ENCODE measurements at regions not wholly inside any gene's neighbourhood (a gene's known extent, or its start where the extent isn't known, plus 50 kb on each side); places are given as distances from the start of the nearest gene placed in this dataset.
"Not testable (repeated sequence)": the region's sequence is repeated elsewhere in the genome, so short reads cannot be mapped to it uniquely, and the experiment has no call there.

- H3K9me3 ChIP-seq, result no peaks in the 10 kb centered on the region
- intact Hi-C loops (cut with DNase I), result no loop called here
- H3K4me1 ChIP-seq, result no peaks in the 10 kb centered on the region
- H3K4me3 ChIP-seq, result no peak overlapping the region
- H3K36me3 ChIP-seq, result no peaks in the 10 kb centered on the region
- no peak overlapping the region for H3K27ac ChIP-seq
- no peak for TF ChIP-seq CTCF (IDR thresholded peaks at IDR 0.05)
- H3K27me3 ChIP-seq, result no peaks in the 10 kb centered on the region
- ATAC-seq (no peak), DNase-seq (no peak)
Observed at GRCh38 chr7:119256001-119256400, 1017.0 kb upstream of the KCND2 start.

GRCh38 chr7:119256446-119257131 is 1016.4 kb upstream of the KCND2 start:
- intact Hi-C loops (cut with DNase I), result no loop called here
- DNase-seq, result no peak
- Histone ChIP-seq H3K36me3 (no peaks in the 10 kb centered on the region), H3K9me3 (no peaks in the 10 kb centered on the region), H3K27me3 (no peaks in the 10 kb centered on the region), H3K4me1 (no peaks in the 10 kb centered on the region), H3K4me3 (no peak overlapping the region), H3K27ac (no peak overlapping the region)
- no peak for TF ChIP-seq CTCF (IDR thresholded peaks at IDR 0.05)
- no peak for ATAC-seq

- H3K27me3 ChIP-seq; H3K36me3 ChIP-seq; intact Hi-C loops (cut with DNase I); H3K4me3 ChIP-seq; ATAC-seq; H3K4me1 ChIP-seq; H3K9me3 ChIP-seq; H3K27ac ChIP-seq; DNase-seq: not testable (repeated sequence)
Observed at GRCh38 chr7:119266790-119267189, 1006.2 kb upstream of the KCND2 start.

- Histone ChIP-seq H3K9me3 (no peaks in the 10 kb centered on the region), H3K27me3 (no peaks in the 10 kb centered on the region), H3K4me3 (no peak overlapping the region), H3K36me3 (no peaks in the 10 kb centered on the region), H3K27ac (no peak overlapping the region), H3K4me1 (no peaks in the 10 kb centered on the region)
- peak; percentile 59 for DNase-seq
- intact Hi-C loops (cut with DNase I), result no loop called here
- peak; percentile 83 for TF ChIP-seq CTCF (IDR thresholded peaks at IDR 0.05)
- peak; percentile 93 for ATAC-seq
Observed at GRCh38 chr7:119270045-119270464, 1002.9 kb upstream of the KCND2 start.

- intact Hi-C loops (cut with DNase I), result no loop called here
- no peak for TF ChIP-seq CTCF (IDR thresholded peaks at IDR 0.05)
- ATAC-seq (peak; percentile 61), DNase-seq (peak; percentile 36)
- H3K36me3 ChIP-seq, result no peaks in the 10 kb centered on the region
- H3K4me1 ChIP-seq, result no peaks in the 10 kb centered on the region
- no peaks in the 10 kb centered on the region for H3K27me3 ChIP-seq
- no peak overlapping the region for H3K4me3 ChIP-seq
- no peak overlapping the region for H3K27ac ChIP-seq
- H3K9me3 ChIP-seq, result no peaks in the 10 kb centered on the region
Observed at GRCh38 chr7:119270644-119271043, 1002.3 kb upstream of the KCND2 start.

GRCh38 chr7:119271147-119271779 is 1001.7 kb upstream of the KCND2 start:
- Histone ChIP-seq H3K4me1 (no peaks in the 10 kb centered on the region), H3K36me3 (no peaks in the 10 kb centered on the region), H3K9me3 (no peaks in the 10 kb centered on the region), H3K27me3 (no peaks in the 10 kb centered on the region), H3K27ac (no peak overlapping the region), H3K4me3 (no peak overlapping the region)
- intact Hi-C loops (cut with DNase I), result no loop called here
- no peak for TF ChIP-seq CTCF (IDR thresholded peaks at IDR 0.05)
- ATAC-seq, result peak; percentile 34
- DNase-seq, result no peak
